Cardiac septum (tissue), 1 donor: ENCODE measurements at regions not wholly inside any gene's neighbourhood (a gene's known extent, or its start where the extent isn't known, plus 50 kb on each side); places are given as distances from the start of the nearest gene placed in this dataset.

Source experiments
- DNase-seq: peaks from one replicate; pipeline ENCODE4 v3.0.0-alpha.2; 2020; ENCODE audit warnings: low spot score
- intact Hi-C: fragments of 100-400 bp; cut with DNase I; formaldehyde crosslinking; loops from one replicate; pipeline ENCODE4 v1.14.0; 2022
- donor health status: DM: no; HTN: no; CAD: no.

DNA sequence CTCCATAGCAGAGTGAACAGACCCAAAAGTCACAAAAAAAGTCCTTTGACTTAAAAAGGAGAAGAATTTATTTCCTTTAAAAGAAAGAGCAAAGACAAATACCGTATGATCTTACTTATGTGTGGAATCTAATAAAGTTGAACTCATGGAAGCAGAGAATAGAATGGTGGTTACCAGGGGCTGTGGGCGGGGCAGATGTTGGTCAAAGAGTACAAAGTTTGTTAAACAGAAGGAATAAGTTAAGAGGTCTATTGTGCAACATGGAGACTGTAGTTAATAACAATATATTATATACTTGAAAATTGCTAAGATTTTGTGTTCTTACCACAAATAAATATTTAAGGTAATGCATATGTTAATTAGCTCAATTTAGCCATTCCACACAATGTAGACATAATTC is 173.3 kb upstream of the S100G start:
- intact Hi-C loops, result no loop called here
- no peak for DNase-seq

DNA sequence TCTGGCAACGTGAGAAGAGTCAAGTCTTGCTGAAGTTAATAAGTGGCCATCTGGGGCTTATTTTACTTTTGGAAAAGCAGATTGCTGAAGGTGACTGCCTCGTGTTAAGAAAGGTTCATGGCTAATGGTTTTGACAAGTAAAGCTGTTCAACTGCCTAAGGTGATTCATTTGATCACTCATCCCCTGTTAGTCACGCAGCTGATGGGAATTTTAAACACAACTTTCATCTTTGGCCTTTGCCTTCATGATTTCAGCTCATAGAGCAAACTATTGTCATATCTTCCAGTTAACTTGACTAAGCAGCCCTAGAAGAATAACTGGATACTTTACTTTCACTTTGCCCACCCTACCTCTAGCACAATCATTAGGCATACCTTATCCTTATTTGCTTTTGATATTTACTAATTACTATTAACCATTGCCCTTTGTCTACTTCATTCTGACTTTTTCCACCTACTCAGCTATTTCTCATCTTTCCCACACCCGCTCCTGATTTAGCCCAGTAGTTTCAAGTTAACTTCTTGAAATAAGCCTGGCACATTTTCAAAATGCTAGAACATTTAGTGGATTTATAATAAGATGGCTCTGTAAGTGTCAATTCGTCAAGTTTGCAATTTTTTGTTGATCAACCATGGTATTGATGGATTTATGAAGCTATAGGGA is 170.6 kb upstream of the S100G start:
- intact Hi-C loops, result no loop called here
- DNase-seq, result no peak

DNA sequence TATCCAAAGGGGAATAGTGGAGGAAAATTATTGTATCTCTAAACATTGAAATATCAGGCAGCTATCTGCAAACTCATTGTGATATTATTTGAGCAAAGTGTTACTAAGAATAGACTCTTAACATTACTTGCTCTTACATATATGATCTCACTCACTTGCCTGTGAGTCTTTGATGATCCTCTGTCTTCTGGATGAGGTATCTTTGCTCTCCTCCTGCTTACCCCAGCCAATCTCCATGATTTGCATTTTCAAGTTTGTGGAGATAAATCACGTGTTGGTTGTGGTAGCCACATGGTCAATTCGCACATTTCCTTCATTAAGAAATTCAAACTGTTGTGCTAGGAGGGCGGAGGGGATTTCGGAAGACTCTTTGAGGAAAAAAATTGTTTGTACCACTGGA is 169.9 kb upstream of the S100G start:
- intact Hi-C loops, result no loop called here
- no peak for DNase-seq

DNA sequence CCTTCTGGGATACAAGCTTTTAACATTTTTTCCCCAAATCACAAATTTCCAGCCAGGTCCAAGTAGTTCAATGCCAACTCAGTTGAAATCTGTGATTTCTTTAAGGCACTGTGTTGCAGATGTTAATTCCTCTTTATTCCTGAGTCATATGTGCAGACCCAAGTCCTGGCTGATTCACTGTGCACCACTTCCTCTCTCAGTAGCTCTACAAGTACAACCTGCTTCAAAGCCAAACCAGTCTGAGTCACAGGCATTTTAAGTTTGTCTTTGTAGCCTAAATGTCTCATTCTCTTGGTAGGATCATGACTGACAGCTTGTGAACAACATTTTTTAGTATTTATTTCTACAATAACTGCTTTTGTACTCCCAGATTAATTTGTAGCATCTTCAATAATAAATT is 165.6 kb upstream of the S100G start:
- intact Hi-C loops, result no loop called here
- DNase-seq, result no peak

GRCh38 chrX:16487620-16488385 is 162.2 kb upstream of the S100G start:
- intact Hi-C loops, result no loop called here
- no peak for DNase-seq

GRCh38 chrX:16488959-16489358 is 161.0 kb upstream of the S100G start:
- DNase-seq, result no peak
- intact Hi-C loops, result no loop called here

DNA sequence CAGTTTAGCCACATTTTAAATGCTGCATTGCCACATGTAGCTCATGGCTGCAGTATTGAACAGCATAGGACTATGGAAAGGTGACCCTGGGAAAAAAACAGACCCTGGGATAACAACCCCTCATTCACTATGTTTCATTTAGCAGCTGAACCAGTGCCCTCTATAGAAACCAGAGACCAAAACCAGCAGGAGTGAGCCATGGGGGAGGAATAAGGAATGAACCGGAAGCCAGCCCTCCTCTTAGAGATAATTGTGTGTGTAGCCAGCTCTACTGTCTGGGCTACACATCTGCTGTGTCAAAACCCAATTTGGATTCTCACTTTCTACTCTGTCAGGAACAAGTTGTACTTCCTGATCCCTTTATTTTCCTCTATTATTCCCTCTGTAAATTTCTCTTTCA is 158.5 kb upstream of the S100G start:
- no peak for DNase-seq
- intact Hi-C loops, result no loop called here

- no peak for DNase-seq
- intact Hi-C loops, result no loop called here
Measured at GRCh38 chrX:16496175-16496574, 153.8 kb upstream of the S100G start.

DNA sequence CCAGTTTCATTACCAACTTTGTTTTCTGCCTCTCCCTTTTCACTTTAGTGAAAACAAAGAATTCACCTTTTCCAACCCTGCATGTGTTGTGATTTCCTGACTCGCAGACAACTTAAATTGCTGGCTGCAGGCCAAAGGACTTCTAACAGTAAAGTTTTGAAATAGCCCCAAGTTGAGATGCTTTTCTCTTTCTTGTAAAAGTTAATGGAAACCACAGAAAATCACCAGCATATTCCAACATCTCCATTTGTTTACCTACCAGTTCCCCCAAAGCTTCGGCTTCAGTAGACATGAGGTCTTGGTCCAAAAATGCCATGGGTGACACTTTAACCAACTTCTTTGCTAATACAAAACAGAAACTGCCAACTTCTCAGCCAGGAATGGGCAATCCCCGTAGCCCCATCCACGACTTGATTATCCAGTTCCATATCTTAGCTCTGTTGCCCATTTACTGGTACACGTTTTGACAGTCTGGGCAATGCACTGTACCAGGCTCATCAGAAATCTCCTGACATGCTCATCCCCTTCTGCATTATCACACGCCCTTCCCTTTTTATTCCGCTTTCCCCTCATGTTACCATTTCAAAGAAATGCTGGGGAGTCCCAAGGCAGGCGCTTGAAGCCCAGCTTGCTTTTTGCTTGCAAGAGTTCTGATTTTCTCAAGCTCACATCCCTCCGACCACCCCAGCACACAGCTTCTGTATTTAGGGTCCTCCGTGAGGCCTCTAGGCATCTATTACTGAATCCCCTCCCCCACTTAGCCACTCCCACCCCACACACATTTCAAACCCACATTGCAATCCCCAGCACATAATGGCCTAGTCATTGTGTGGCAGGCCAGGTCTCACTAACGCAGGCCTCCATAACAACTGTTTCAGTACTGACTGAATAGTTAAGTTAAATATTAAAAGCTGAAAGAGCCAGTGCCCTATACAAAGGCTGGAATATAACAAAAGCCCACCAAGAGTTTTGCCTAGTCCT is 137.9 kb upstream of the S100G start:
- intact Hi-C loops, result no loop called here
- no peak for DNase-seq

GRCh38 chrX:16516232-16516876 is 133.6 kb upstream of the S100G start:
- intact Hi-C loops, result no loop called here
- DNase-seq, result no peak

DNA sequence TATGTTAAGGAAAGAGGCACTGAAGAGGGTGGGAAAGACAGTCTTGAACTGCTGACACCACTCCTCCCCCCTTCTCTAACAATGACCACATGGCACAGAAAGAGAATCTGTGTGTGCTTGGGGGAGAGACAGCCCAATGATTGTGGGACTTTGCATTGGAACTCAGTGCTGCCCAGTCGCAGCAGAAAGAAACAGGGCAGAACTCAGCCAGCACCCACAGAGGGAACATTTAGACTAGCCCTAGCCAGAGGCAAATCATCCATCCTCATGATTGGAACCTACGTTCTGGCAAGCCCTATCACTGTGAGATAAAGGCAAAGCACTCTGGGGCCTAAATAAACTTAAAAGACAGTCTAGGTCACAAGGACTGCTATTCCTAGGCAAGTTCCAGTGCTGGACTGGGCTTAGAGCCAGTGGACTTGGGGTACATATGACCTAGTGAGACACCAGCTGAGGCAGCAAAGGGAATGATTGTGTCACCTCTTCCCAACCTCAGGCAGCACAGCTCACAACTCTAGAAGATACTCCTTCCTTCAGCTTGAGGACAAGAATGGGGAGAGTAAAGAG is 132.8 kb upstream of the S100G start:
- DNase-seq, result no peak
- intact Hi-C loops, result no loop called here

DNA sequence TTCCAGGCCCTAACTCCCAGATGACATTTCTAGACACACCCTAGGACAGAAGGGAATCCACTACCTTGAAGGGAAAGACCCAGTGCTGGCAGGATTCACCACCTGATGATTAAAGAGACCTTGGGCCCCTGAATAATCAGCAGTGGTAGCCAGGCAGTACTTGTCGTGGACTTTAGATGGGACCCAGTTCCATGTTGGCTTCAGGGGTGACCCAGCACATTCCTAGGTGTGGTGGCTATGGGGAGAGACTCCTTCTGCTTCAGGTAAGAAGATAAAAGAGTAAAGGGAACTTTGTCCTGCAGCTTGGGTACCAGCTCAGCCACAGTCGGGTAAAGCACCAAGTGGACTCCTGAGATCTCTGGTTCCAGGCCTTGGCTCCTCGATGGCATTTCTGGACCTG is 131.8 kb upstream of the S100G start:
- intact Hi-C loops, result no loop called here
- no peak for DNase-seq

DNA sequence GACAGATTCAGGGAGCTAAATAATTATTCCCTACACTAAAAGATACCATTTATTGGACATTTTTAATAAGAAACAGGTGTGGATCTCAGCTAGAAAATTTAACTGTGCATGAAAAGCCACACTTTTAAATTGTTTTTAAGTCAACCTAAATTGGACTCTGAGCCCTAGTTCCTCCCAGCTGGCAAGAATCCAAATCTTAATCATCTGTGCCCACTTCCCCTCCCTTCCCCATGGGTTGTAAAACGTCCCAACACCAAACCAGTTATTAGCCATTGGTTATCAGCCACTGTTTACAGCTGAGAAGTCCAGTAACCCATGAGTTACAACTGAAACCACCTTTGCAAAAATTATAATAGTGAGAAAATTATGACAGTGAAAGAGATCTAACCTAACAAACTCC is 125.6 kb upstream of the S100G start:
- no peak for DNase-seq
- intact Hi-C loops, result no loop called here

GRCh38 chrX:16526003-16526402 is 124.0 kb upstream of the S100G start:
- intact Hi-C loops, result no loop called here
- no peak for DNase-seq

DNA sequence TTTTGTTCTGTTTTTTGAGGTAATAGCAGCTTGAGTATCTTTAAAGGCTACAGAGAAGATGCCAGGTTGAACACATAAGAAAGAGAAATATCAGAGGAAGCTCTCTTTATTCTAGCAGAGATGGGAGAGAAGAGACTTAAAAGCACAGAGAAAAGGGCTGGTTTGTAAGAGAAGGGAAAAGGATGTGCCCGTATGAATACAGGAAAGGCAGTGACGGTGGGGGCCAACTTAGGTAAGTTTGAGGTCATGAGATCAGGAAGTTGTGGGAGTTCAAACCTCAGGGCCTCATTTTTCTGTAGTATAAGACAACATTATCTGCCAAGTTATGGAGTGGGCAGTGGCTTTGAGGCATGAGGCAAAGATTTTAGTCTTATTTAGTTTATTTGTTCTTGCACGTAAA is 121.3 kb upstream of the S100G start:
- no peak for DNase-seq
- intact Hi-C loops, result no loop called here
